ENCODE measurements at regions not wholly inside any gene's neighbourhood (a gene's known extent, or its start where the extent isn't known, plus 50 kb on each side); places are given as distances from the start of the nearest gene placed in this dataset.
A peak's percentile ranks its signal among the peaks of the same experiment; 100 is the strongest.

DNA sequence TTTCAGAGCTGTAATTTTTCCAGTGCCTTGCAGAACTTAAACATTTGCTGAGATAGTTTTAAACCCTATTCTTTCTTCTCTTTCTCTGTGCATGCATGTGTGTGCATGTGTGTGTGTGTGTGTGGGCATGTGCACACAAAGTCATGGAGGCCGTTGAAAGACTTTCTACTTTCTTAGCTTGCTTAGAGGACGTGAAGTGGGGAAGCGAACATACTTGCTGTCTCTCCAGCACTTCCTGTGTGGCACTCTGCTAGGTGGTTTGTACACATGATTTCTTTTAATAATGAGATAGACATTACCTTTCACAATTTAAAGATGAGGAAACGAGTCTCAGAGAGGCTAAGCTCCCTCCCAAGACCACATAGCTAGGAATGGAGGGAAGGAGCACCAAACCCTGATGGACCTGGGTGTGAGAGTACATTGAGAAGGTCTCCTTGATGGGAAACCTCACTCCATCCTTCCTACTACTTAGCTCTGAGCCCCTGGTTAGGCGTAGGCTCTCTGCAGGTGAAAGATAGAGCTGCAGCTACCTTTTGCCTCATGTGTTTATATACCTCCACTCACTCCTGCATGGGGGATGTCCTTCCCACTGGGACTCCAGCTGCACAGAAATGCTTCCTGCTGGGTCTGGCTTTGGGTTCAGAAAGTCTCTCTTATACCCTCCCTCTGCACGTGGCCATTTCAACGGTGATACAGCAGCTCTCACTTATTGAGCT lies 101.9 kb upstream of the USP24 start:
- ATAC-seq: peak; percentile 57
- Histone ChIP-seq H3K4me2 (ENCODE audit: low read depth, low read length) (peak overlapping the region; percentile 50), H3K27me3 (ENCODE audit: control insufficient read depth in 1 of 2, insufficient read depth in 2 of 2, low read length in 2 of 2) (no peaks in the 10 kb centered on the region; a peak in 1 of 5 replicates), H3K9me3 (ENCODE audit: low read length) (no peaks in the 10 kb centered on the region), H2AFZ (ENCODE audit: low read length) (no peak overlapping the region), H3K4me3 (replicated peaks in 1 of 3; ENCODE audit: insufficient read depth in 1 of 3, low read depth in 2 of 3, low read length in 3 of 3) (no peak overlapping the region), H4K20me1 (ENCODE audit: insufficient read depth, low read length) (no peaks in the 10 kb centered on the region), H3K4me1 (ENCODE audit: insufficient read depth, low read length) (peaks cover 15% of the 10 kb centered on the region), H3K9ac (ENCODE audit: insufficient read depth, low read depth, low read length) (no peak overlapping the region), H3K36me3 (replicated peaks in 1 of 2; ENCODE audit: control insufficient read depth in 1 of 2, insufficient read depth in 2 of 2, low read length in 2 of 2) (no peaks in the 10 kb centered on the region), H3K27ac (ENCODE audit: extremely low read length, insufficient read depth, low read length) (no peak overlapping the region), H3K79me2 (ENCODE audit: insufficient read depth, low read length) (no peaks in the 10 kb centered on the region)
- DNase-seq (ENCODE audit: low spot score): no peak
- in situ Hi-C loops (cut with HindIII; ENCODE audit: extremely low pct_ligation_motif_present, low pct_unique_long_range_greater_than_20kb) (no loop called here), intact Hi-C loops (cut with micrococcal nuclease; ENCODE audit: unreplicated experiment) (no loop called here)
- 32% methylated on average over 7 of the region's 7 CpGs for WGBS (ENCODE audit: low lambda C conversion rate)
- no peak for FAIRE-seq
- BruUV-seq (replicated peaks): no TSS peak
- ChIA-PET CTCF (ENCODE audit: low intra/inter-chr PET ratio, low total read pairs) (no interaction called here), POLR2A (no interaction called here)
- no peak for TF ChIP-seq ZNF17 (CRISPR knock-in tag; IDR thresholded peaks at IDR 0.05)
- TF ChIP-seq, protein P1, sequence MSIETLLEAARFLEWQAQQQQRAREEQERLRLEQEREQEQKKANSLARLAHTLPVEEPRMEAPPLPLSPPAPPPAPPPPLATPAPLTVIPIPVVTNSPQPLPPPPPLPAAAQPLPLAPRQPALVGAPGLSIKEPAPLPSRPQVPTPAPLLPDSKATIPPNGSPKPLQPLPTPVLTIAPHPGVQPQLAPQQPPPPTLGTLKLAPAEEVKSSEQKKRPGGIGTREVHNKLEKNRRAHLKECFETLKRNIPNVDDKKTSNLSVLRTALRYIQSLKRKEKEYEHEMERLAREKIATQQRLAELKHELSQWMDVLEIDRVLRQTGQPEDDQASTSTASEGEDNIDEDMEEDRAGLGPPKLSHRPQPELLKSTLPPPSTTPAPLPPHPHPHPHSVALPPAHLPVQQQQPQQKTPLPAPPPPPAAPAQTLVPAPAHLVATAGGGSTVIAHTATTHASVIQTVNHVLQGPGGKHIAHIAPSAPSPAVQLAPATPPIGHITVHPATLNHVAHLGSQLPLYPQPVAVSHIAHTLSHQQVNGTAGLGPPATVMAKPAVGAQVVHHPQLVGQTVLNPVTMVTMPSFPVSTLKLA (IDR thresholded peaks at IDR 0.05): 0 out of 2 replicates have a peak, but pooled peaks have one; percentile 30

DNA sequence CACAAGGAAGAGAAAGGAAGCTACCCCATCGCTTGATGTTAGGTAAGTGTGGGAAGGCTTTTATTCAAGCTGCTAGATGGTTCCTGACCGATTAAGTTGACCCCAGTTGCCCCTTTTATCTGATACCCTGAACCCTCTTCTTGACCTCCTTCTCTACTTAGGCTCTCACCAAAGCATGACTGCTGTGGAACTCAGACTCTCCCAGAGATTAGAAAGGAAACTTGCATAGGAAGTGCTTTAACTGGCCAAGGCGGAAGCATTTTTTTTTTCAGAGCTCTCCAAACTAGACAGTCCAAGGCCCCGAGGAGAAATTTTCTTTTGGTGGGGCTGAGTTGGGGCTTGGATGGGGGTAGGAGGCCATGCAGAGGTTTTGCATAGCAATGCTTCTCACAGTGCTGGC lies 101.3 kb upstream of the USP24 start:
- DNase-seq (ENCODE audit: low spot score) (no peak), FAIRE-seq (no peak), ATAC-seq (no peak)
- peaks cover 15% of the 10 kb centered on the region for H3K4me1 ChIP-seq (ENCODE audit: insufficient read depth, low read length)
- H3K27me3 ChIP-seq (ENCODE audit: control insufficient read depth in 1 of 2, insufficient read depth in 2 of 2, low read length in 2 of 2): no peaks in the 10 kb centered on the region; a peak in 1 of 5 replicates
- H3K27ac ChIP-seq (ENCODE audit: extremely low read length, insufficient read depth, low read length): no peak overlapping the region
- ChIA-PET POLR2A (no interaction called here), CTCF (ENCODE audit: low intra/inter-chr PET ratio, low total read pairs) (no interaction called here)
- no peak overlapping the region for H3K4me3 ChIP-seq (replicated peaks in 1 of 3; ENCODE audit: insufficient read depth in 1 of 3, low read depth in 2 of 3, low read length in 3 of 3)
- no peaks in the 10 kb centered on the region for H3K9me3 ChIP-seq (ENCODE audit: low read length)
- H2AFZ ChIP-seq (ENCODE audit: low read length): no peak overlapping the region
- H3K36me3 ChIP-seq (replicated peaks in 1 of 2; ENCODE audit: control insufficient read depth in 1 of 2, insufficient read depth in 2 of 2, low read length in 2 of 2): no peaks in the 10 kb centered on the region
- no peak overlapping the region for H3K9ac ChIP-seq (ENCODE audit: insufficient read depth, low read depth, low read length)
- no peaks in the 10 kb centered on the region for H3K79me2 ChIP-seq (ENCODE audit: insufficient read depth, low read length)
- H4K20me1 ChIP-seq (ENCODE audit: insufficient read depth, low read length): no peaks in the 10 kb centered on the region
- WGBS (ENCODE audit: low lambda C conversion rate): 45% methylated on average over 4 of the region's 4 CpGs
- BruUV-seq (replicated peaks): no TSS peak
- intact Hi-C loops (cut with micrococcal nuclease; ENCODE audit: unreplicated experiment): no loop called here
- in situ Hi-C loops (cut with HindIII; ENCODE audit: extremely low pct_ligation_motif_present, low pct_unique_long_range_greater_than_20kb): no loop called here
- H3K4me2 ChIP-seq (ENCODE audit: low read depth, low read length): no peak overlapping the region
- no peak for TF ChIP-seq EZH2 (conservative IDR thresholded peaks at IDR 0.05; ENCODE audit: low read depth, low read length)
- TF ChIP-seq ZNF234 (CRISPR knock-in tag; conservative IDR thresholded peaks at IDR 0.05): no peak
- TF ChIP-seq, protein P2, sequence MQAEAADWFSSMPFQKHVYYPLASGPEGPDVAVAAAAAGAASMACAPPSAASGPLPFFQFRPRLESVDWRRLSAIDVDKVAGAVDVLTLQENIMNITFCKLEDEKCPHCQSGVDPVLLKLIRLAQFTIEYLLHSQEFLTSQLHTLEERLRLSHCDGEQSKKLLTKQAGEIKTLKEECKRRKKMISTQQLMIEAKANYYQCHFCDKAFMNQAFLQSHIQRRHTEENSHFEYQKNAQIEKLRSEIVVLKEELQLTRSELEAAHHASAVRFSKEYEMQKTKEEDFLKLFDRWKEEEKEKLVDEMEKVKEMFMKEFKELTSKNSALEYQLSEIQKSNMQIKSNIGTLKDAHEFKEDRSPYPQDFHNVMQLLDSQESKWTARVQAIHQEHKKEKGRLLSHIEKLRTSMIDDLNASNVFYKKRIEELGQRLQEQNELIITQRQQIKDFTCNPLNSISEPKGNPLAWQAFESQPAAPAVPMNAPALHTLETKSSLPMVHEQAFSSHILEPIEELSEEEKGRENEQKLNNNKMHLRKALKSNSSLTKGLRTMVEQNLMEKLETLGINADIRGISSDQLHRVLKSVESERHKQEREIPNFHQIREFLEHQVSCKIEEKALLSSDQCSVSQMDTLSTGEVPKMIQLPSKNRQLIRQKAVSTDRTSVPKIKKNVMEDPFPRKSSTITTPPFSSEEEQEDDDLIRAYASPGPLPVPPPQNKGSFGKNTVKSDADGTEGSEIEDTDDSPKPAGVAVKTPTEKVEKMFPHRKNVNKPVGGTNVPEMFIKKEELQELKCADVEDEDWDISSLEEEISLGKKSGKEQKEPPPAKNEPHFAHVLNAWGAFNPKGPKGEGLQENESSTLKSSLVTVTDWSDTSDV (CRISPR knock-in tag; IDR thresholded peaks at IDR 0.05): no peak
- TF ChIP-seq MED13 (CRISPR knock-in tag; IDR thresholded peaks at IDR 0.05): no peak
- no peak for TF ChIP-seq ONECUT2 (CRISPR knock-in tag; IDR thresholded peaks at IDR 0.05)
- TF ChIP-seq ZFP1 (CRISPR knock-in tag; IDR thresholded peaks at IDR 0.05): no peak
- TF ChIP-seq, protein P3, sequence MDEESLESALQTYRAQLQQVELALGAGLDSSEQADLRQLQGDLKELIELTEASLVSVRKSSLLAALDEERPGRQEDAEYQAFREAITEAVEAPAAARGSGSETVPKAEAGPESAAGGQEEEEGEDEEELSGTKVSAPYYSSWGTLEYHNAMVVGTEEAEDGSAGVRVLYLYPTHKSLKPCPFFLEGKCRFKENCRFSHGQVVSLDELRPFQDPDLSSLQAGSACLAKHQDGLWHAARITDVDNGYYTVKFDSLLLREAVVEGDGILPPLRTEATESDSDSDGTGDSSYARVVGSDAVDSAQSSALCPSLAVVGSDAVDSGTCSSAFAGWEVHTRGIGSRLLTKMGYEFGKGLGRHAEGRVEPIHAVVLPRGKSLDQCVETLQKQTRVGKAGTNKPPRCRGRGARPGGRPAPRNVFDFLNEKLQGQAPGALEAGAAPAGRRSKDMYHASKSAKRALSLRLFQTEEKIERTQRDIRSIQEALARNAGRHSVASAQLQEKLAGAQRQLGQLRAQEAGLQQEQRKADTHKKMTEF (CRISPR knock-in tag; IDR thresholded peaks at IDR 0.05): no peak
- TF ChIP-seq, protein P4, sequence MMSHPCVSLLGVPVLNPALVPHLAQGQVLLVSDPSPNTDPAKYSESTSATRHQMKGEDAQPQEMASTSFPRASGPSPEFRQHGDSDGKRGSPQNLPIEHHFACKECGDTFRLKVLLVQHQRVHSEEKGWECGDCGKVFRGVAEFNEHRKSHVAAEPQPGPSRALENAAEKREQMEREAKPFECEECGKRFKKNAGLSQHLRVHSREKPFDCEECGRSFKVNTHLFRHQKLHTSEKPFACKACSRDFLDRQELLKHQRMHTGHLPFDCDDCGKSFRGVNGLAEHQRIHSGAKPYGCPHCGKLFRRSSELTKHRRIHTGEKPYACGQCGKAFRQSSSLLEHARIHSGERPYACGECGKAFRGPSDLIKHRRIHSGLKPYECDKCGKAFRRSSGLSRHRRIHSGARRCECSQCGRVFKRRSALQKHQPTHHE (CRISPR knock-in tag; IDR thresholded peaks at IDR 0.05; ENCODE audit: borderline replicate concordance): no peak
